Colon (tissue), 2 donors: ENCODE measurements at regions not wholly inside any gene's neighbourhood (a gene's known extent, or its start where the extent isn't known, plus 50 kb on each side); places are given as distances from the start of the nearest gene placed in this dataset.
"Not testable (repeated sequence)": the region's sequence is repeated elsewhere in the genome, so short reads cannot be mapped to it uniquely, and the experiment has no call there.

Experiments
- FAIRE-seq: peaks from 2 replicates; lab custom pipeline; 2012; peaks lifted over from hg19 to GRCh38; lab: Jason Lieb, UNC
- donor health status: control.
- donor health status: control.

DNA sequence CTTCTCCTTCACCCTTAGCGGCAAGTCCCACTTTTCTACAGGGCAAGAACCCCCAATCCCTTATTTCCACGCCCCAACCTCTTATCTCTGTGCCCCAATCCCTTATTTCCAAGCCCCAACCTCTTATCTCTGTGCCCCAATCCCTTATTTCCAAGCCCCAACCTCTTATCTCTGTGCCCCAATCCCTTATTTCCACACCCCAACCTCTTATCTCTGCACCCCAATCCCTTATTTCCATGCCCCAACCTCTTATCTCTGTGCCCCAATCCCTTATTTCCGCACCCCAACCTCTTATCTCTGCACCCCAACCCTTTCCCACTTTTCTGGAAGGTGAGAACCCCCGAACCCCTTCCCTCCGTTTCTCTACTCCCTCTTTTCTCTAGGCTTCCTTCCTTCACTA is 116.1 kb upstream of the GJE1 start:
- not testable (repeated sequence) for FAIRE-seq

GRCh38 chr6:142015463-142015862 is 117.3 kb upstream of the GJE1 start:
- FAIRE-seq = not testable (repeated sequence)

GRCh38 chr6:142015011-142015410 is 117.7 kb upstream of the GJE1 start:
- no peak for FAIRE-seq

- FAIRE-seq = no peak
Observed at GRCh38 chr6:142014515-142014914, 118.2 kb upstream of the GJE1 start.

DNA sequence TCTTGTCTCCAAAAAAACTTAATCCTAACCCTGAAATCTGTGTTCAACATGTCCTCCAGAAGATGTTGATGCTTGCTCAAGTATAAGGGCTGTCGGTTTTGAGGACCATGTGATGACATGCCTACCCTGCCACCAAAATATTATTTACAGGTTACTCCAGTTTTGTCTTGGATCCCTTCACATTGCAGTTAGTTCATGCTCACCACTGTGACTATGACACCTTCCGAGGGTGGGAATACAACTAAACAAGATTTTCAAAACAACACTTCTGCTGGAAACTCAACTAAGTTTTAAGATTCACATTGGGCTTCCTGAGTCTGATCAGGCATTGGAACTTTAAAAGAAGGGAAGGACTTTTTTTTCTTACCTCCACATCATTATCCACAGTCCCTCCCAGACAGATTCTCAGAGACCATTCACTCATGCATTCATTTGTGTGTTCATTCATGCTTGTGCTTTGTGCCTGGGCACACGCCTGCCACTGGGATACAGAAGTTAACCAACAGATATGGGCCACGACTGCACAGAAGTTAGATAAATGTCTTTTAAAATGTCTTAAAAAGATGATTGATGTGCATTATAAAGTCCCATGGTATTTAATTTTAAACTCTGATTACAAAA is 118.7 kb upstream of the GJE1 start:
- FAIRE-seq = no peak

DNA sequence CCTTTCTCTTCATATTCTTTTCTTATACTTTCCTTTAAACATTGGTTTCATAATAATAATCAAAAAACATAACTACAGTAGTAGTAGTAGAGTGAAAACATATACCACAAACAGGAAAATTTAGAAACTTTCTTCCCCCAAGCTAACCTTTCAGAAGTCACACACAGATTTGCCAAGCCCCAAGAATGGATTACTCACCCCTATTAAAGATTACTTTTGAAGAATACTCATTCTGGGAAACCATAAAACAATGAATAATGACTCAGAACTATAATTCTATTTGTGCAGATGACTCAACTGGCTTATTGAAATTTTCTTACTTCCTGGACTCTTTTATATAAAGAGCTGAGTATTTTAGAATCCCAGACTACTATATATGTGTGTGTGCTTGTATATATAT is 119.4 kb upstream of the GJE1 start:
- no peak for FAIRE-seq

GRCh38 chr6:142011775-142012174 is 121.0 kb upstream of the GJE1 start:
- FAIRE-seq = no peak

- no peak for FAIRE-seq
Observed at GRCh38 chr6:142011156-142011555, 121.6 kb upstream of the GJE1 start.

DNA sequence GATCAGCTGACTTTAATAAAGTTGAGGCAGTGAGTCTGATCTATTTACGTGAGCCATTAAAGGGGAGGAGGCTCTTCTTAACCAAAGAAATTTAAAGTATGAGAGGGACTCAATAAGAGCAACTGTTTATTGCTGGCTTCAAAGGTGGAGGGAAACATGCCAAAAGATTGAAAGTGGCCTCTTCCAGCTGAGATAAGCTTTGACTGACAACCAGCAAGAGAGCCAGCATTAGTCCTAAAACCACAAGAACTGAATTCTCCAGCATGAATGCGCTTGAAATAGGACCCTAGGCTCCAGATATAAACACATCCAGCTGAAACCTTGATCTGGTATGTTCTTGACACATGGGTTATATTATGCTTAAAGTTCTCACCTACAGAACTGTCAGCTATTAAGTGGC is 123.1 kb upstream of the GJE1 start:
- FAIRE-seq = no peak

DNA sequence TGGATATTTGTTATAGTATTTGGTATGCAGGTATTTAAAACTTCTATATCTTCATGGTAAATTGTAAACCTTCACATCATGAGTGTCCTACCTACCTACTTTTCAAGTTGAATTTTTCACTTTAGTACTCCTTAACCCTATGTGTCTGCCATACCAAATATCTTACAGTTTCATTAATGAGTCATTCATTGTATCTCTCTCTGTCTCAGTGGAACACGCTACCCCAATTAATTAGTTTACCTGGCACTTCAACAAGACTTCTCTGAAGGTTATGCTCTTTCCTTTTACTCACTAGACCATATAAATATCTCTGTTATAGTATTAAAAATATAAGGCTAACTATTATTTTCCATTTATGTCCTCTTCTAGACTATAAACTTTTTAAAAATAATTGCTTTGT is 123.9 kb upstream of the GJE1 start:
- no peak for FAIRE-seq

DNA sequence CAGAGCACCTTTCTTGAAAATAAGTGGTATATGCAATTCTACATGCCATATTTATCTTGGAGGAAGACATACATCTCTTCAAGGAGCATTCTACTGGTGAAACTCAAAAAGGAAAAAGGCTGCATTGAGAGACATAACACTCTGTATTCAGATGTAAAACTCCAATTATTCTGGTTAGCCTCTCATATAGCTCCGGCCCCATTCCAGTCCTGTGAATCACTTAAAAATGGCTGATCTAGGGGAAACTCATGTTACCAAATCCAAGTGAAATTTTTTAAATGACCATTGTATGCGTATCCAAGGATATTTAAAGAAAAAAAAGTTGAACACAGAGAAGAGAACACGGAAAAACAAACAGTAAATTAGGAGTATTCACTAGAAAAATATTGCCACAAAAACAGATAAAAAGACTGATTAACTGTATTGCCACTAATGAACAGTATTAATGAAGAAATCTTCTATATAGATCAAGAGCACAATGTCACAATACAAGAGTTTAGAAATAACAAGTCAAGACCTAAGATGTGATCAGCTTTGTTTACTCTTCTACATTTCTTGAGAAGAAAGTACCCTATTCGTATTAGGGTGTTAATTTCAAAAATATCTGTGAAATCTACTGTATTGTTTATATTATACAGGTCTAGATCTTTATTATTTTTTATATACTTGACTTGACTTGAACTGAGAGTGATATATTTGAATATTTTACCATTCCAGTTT is 124.5 kb upstream of the GJE1 start:
- FAIRE-seq = no peak

GRCh38 chr6:142005021-142005420 is 127.7 kb upstream of the GJE1 start:
- no peak for FAIRE-seq

GRCh38 chr6:142002825-142003405 is 129.8 kb upstream of the GJE1 start:
- no peak for FAIRE-seq

- no peak for FAIRE-seq
Observed at GRCh38 chr6:141996823-141997222, 135.9 kb upstream of the GJE1 start.

GRCh38 chr6:141992109-141992508 is 140.6 kb upstream of the GJE1 start:
- no peak for FAIRE-seq

- FAIRE-seq = no peak
Observed at GRCh38 chr6:141990840-141991239, 141.9 kb upstream of the GJE1 start.

GRCh38 chr6:141989706-141989959 is 143.1 kb upstream of the GJE1 start:
- FAIRE-seq = no peak

GRCh38 chr6:141988954-141989705 is 143.6 kb upstream of the GJE1 start:
- FAIRE-seq = no peak

DNA sequence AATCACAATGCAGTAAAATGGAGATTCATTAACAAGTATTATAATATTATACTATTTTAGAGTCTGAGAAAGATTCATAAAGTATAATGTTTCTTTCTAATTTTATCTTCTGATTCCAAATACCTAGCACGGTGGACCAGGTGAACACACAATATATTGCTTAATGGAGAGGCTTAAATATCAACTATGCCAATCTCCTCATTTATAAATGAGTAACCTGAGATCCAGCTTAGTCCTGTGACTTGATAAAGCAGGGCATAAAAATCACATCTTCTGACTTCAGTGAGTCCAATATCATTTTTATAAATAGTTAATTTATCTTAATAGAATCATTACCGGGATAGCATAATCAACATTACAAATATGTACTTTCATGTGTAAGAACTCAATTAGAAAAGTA is 144.4 kb upstream of the GJE1 start:
- no peak for FAIRE-seq

GRCh38 chr6:141986457-141986856 is 146.3 kb upstream of the GJE1 start:
- no peak for FAIRE-seq

DNA sequence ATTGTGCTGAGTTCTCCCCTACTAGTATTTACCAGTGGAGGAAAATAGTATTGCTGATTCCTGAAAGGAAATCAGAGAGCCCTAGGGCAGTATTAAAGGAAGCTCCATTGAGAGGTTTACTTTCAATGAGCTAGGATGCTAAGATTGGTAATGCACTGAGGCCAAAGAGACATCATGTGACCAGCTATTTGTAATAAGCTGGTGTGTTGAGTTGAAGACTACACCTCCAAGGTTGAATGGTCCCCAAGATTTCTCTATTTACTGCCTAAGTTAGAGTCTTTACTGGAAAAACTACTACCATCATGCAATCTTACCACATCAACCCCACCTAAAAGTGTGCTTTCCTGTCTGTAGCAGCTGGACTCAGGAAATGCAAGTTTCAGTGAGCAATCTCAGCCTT is 151.5 kb upstream of the GJE1 start:
- FAIRE-seq = no peak

DNA sequence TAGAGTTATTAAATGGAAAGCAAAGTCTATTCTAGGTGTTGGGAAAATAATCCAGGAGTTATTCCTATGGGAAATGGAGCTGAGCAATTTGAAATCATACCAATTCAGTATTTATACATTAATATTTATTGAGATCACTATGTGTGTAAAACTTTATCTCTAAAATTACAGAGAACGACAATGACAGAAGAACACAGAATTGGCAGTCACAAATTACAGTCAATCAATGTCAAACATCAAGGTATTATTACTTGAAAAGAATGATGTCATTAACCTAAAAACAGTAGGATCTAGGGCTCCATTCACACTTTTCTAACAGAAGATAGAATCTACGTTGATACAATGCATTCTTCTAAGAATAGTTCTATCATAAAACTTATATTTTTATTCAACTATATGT is 154.9 kb upstream of the GJE1 start:
- FAIRE-seq = no peak

GRCh38 chr6:141976994-141977393 is 155.7 kb upstream of the GJE1 start:
- FAIRE-seq = no peak
